H1 (cell line): ENCODE measurements at regions not wholly inside any gene's neighbourhood (a gene's known extent, or its start where the extent isn't known, plus 50 kb on each side); places are given as distances from the start of the nearest gene placed in this dataset.

Source experiments
- CTCF ChIA-PET: fragments of 300-600 bp; sonication (Branson Sonifier 250); formaldehyde crosslinking; loops from one replicate; lab custom pipeline; 2021; ENCODE audit not compliant: partially characterized antibody; lab: Charles Lee
- POLR2A ChIA-PET: fragments of 300-600 bp; sonication (Branson Sonifier 250); formaldehyde crosslinking; loops from one replicate; lab custom pipeline; 2021; ENCODE audit warnings: inconsistent platforms; ENCODE audit not compliant: partially characterized antibody; lab: Charles Lee
- DNase-seq, 2 experiments: peaks; one replicate each; pipeline versions ENCODE4 v3.0.0 to v3.0.0-alpha.2; 2010 to 2022; ENCODE audit warnings: low spot score in 2 of 2, low read depth in 1 of 2, mixed read lengths in 1 of 2
- FAIRE-seq: peaks from 2 replicates; lab custom pipeline; 2011; peaks lifted over from hg19 to GRCh38; lab: Jason Lieb, UNC
- H2AFZ ChIP-seq: 2 replicates; pipeline ENCODE4 v1.8.1; 2012; ENCODE audit warnings: low read length, inconsistent platforms
- H2AK5ac ChIP-seq: 2 replicates; pipeline ENCODE4 v1.6.1; 2013; ENCODE audit warnings: low read depth, low read length
- H2BK120ac ChIP-seq: replicated peaks from 2 replicates; pipeline ENCODE3; 2013; ENCODE audit warnings: low read depth, low read length, inconsistent platforms
- H2BK12ac ChIP-seq: 2 replicates; pipeline ENCODE4 v1.6.1; 2013; ENCODE audit warnings: low read depth, low read length
- H2BK15ac ChIP-seq: 2 replicates; pipeline ENCODE4 v1.6.1; 2013; ENCODE audit warnings: low read length
- H2BK20ac ChIP-seq: 2 replicates; pipeline ENCODE4 v1.6.1; 2013; ENCODE audit warnings: low read length
- H2BK5ac ChIP-seq: 2 replicates; pipeline ENCODE4 v1.6.1; 2013; ENCODE audit warnings: low read depth, low read length
- H3K14ac ChIP-seq: 2 replicates; pipeline ENCODE4 v1.6.1; 2013; ENCODE audit warnings: inconsistent platforms; ENCODE audit not compliant: insufficient read length
- H3K18ac ChIP-seq: 2 replicates; pipeline ENCODE4 v1.6.1; 2013; ENCODE audit warnings: low read length; ENCODE audit errors: extremely low read depth
- H3K23ac ChIP-seq: 2 replicates; pipeline ENCODE4 v1.6.1; 2013; ENCODE audit warnings: inconsistent platforms; ENCODE audit not compliant: insufficient read length
- H3K23me2 ChIP-seq: 2 replicates; pipeline ENCODE4 v1.6.1; 2013; ENCODE audit warnings: low read depth, low read length
- H3K27ac ChIP-seq: 2 replicates; pipeline ENCODE4 v1.6.1; 2011; ENCODE audit warnings: low read depth, low read length, inconsistent platforms
- H3K27me3 ChIP-seq, 4 experiments: replicated peaks in 1 of 4; 1 replicate in 1 of 4; 2 replicates in 3 of 4; pipeline versions ENCODE4 v1.6.1 to v1.8.1; 2011 to 2013; ENCODE audit warnings: low read length in 3 of 4, mild to moderate bottlenecking in 3 of 4, inconsistent platforms in 2 of 4, mixed read lengths in 2 of 4, moderate library complexity in 1 of 4; ENCODE audit not compliant: control insufficient read depth in 3 of 4, insufficient read depth in 3 of 4; ENCODE audit errors: extremely low read depth in 1 of 4
- H3K36me3 ChIP-seq, 4 experiments: 2 replicates each; pipeline versions ENCODE4 v1.6.1 to v1.8.1; 2011 to 2013; ENCODE audit warnings: mild to moderate bottlenecking in 4 of 4, low read length in 3 of 4, moderate library complexity in 2 of 4, control low read depth in 1 of 4, inconsistent platforms in 1 of 4; ENCODE audit not compliant: insufficient read depth in 4 of 4, control insufficient read depth in 2 of 4
- H3K4ac ChIP-seq: replicated peaks from 2 replicates; pipeline ENCODE3; 2013; ENCODE audit warnings: low read length, low read depth, mixed read lengths, inconsistent platforms; ENCODE audit not compliant: insufficient read length
- H3K4me1 ChIP-seq, 4 experiments: replicated peaks in 1 of 4; 1 replicate in 1 of 4; 2 replicates in 3 of 4; pipeline versions ENCODE4 v1.6.1 to v1.8.1; 2011 to 2013; ENCODE audit warnings: low read length in 3 of 4, inconsistent platforms in 2 of 4, mixed read lengths in 1 of 4; ENCODE audit not compliant: insufficient read depth in 4 of 4, control insufficient read depth in 3 of 4
- H3K4me2 ChIP-seq, 2 experiments: 2 replicates each; pipeline versions ENCODE4 v1.6.1 to v1.8.1; 2011 to 2013; ENCODE audit warnings: low read depth in 2 of 2, low read length in 2 of 2, control low read depth in 1 of 2, inconsistent platforms in 1 of 2, mild to moderate bottlenecking in 1 of 2; ENCODE audit not compliant: insufficient read depth in 1 of 2
- H3K4me3 ChIP-seq, 4 experiments: fragments of 200-600, 300-600 bp in 1 of 4; sonication (generic), shearing (Covaris generic), sonication (Bioruptor Twin) in 1 of 4; 2 replicates each; pipeline versions ENCODE4 v1.5.1 to v1.8.1; 2011 to 2016; ENCODE audit warnings: low read length in 4 of 4, low read depth in 3 of 4, control low read depth in 2 of 4, inconsistent platforms in 2 of 4, mild to moderate bottlenecking in 2 of 4, mixed read lengths in 1 of 4, moderate library complexity in 1 of 4; ENCODE audit not compliant: insufficient read depth in 2 of 4; ENCODE audit errors: extremely low read depth in 1 of 4
- H3K56ac ChIP-seq: replicated peaks from 2 replicates; pipeline ENCODE3; 2013; ENCODE audit warnings: low read depth, mild to moderate bottlenecking, mixed read lengths, low read length, inconsistent platforms; ENCODE audit not compliant: insufficient read length
- H3K79me1 ChIP-seq: 2 replicates; pipeline ENCODE4 v1.6.1; 2013; ENCODE audit warnings: low read depth, low read length, control low read depth
- H3K79me2 ChIP-seq, 2 experiments: 2 replicates each; pipeline versions ENCODE4 v1.6.1 to v1.8.1; 2012 to 2013; ENCODE audit warnings: low read length in 2 of 2, mild to moderate bottlenecking in 2 of 2, inconsistent platforms in 1 of 2; ENCODE audit not compliant: insufficient read depth in 2 of 2, control insufficient read depth in 1 of 2
- H3K9ac ChIP-seq, 4 experiments: replicated peaks in 1 of 4; 1 replicate in 1 of 4; 2 replicates in 3 of 4; pipeline versions ENCODE4 v1.6.1 to v1.8.1; 2011 to 2013; ENCODE audit warnings: low read depth in 3 of 4, low read length in 3 of 4, control low read depth in 2 of 4, mild to moderate bottlenecking in 2 of 4, moderate library complexity in 2 of 4, inconsistent platforms in 1 of 4; ENCODE audit errors: extremely low read depth in 1 of 4
- H3K9me3 ChIP-seq, 2 experiments: 2 replicates each; pipeline versions ENCODE4 v1.6.1 to v1.8.1; 2012 to 2013; ENCODE audit warnings: mild to moderate bottlenecking in 2 of 2, moderate library complexity in 2 of 2, control low read depth in 1 of 2, inconsistent platforms in 1 of 2, low read depth in 1 of 2, low read length in 1 of 2, mixed read lengths in 1 of 2; ENCODE audit not compliant: insufficient read depth in 2 of 2
- H4K20me1 ChIP-seq, 2 experiments: replicated peaks in 1 of 2; 2 replicates each; pipeline versions ENCODE3 to v1.8.1; 2011 to 2013; ENCODE audit warnings: inconsistent platforms in 2 of 2, low read length in 2 of 2, mild to moderate bottlenecking in 1 of 2; ENCODE audit not compliant: insufficient read depth in 2 of 2, control insufficient read depth in 1 of 2
- H4K5ac ChIP-seq: 2 replicates; pipeline ENCODE4 v1.6.1; 2013; ENCODE audit warnings: low read length, low read depth, mixed read lengths, inconsistent platforms; ENCODE audit not compliant: insufficient read length
- H4K8ac ChIP-seq: 2 replicates; pipeline ENCODE4 v1.8.0; 2013; ENCODE audit warnings: mild to moderate bottlenecking, moderate library complexity, low read length, inconsistent platforms; ENCODE audit not compliant: insufficient read depth; ENCODE audit errors: extremely low read depth
- H4K91ac ChIP-seq: replicated peaks from 2 replicates; pipeline ENCODE3; 2013; ENCODE audit warnings: low read length, mixed read lengths, inconsistent platforms; ENCODE audit not compliant: insufficient read length
- CREB1 ChIP-seq: IDR thresholded peaks from 2 replicates; pipeline ENCODE4 v1.6.1; 2012; ENCODE audit warnings: inconsistent platforms
- RNF2 ChIP-seq: fragments of 200-900, 300-1000 bp; sonication (generic); IDR thresholded peaks from 2 replicates; pipeline ENCODE4 v1.7.1; 2016; ENCODE audit warnings: borderline replicate concordance, low read depth, mild to moderate bottlenecking, antibody characterized with exemption, low read length; ENCODE audit not compliant: poor library complexity, severe bottlenecking; ENCODE audit errors: missing control alignments
- RXRA ChIP-seq: IDR thresholded peaks from 2 replicates; pipeline ENCODE4 v1.6.1; 2011; ENCODE audit warnings: low read depth, mild to moderate bottlenecking, low read length, moderate library complexity; ENCODE audit not compliant: insufficient read depth
- WGBS, 2 experiments: shearing (Covaris generic) in 1 of 2; methylation state at CpG; one replicate each; pipeline versions ENCODE4 v1.1.6 to v1.1.7; 2013 to 2015; ENCODE audit warnings: low lambda C conversion rate in 2 of 2, mixed read lengths in 2 of 2, inconsistent platforms in 1 of 2, low coverage in 1 of 2, missing lambda C conversion rate in 1 of 2; ENCODE audit not compliant: insufficient replicate concordance in 2 of 2, insufficient coverage in 1 of 2, insufficient read length in 1 of 2; ENCODE audit errors: extremely low coverage in 1 of 2, missing lambda C conversion rate in 1 of 2; 5-methylcytosine and 5-hydroxymethylcytosine counted together

GRCh38 chrX:16223385-16223784 lies 56.1 kb downstream of the MAGEB17 start:
- H2BK5ac ChIP-seq: no peak overlapping the region
- no peak for FAIRE-seq
- no peak for TF ChIP-seq RNF2
- no peak for TF ChIP-seq CREB1
- TF ChIP-seq RXRA: no peak

More at GRCh38 chrX:16223385-16223784, 56.1 kb downstream of the MAGEB17 start:
- H3K4ac ChIP-seq: no peak overlapping the region
- no peak overlapping the region for H3K23ac ChIP-seq
- no CpG with 5 or more reads among the region's 1 CpG for WGBS, 2 experiments
- ChIA-PET POLR2A (no interaction called here), CTCF (no interaction called here)
- no peak overlapping the region for H4K8ac ChIP-seq
- H3K79me1 ChIP-seq: no peaks in the 10 kb centered on the region
- no peaks in the 10 kb centered on the region for H3K4me1 ChIP-seq
- no peaks in the 10 kb centered on the region for H4K20me1 ChIP-seq
- no peak for DNase-seq
- H2BK12ac ChIP-seq: no peak overlapping the region
- no peak overlapping the region for H2BK120ac ChIP-seq
- no peak overlapping the region for H3K4me3 ChIP-seq
- H3K14ac ChIP-seq: no peak overlapping the region
- H2BK20ac ChIP-seq: no peak overlapping the region
- H3K79me2 ChIP-seq: no peaks in the 10 kb centered on the region
- H3K9ac ChIP-seq: no peak overlapping the region
- no peak overlapping the region for H2AK5ac ChIP-seq
- H2AFZ ChIP-seq: no peak overlapping the region
- peaks cover 9 to 14% of the 10 kb centered on the region in 2 experiments for H3K9me3 ChIP-seq
- no peaks in the 10 kb centered on the region for H3K23me2 ChIP-seq
- H3K27ac ChIP-seq: no peak overlapping the region
- H4K91ac ChIP-seq: no peak overlapping the region
- H3K4me2 ChIP-seq: no peak overlapping the region
- H3K27me3 ChIP-seq: no peaks in the 10 kb centered on the region
- H4K5ac ChIP-seq: no peak overlapping the region
- peaks cover 0 to 4% (median 0%) of the 10 kb centered on the region in 4 experiments; a peak in 2 of 8 replicates for H3K36me3 ChIP-seq
- no peak overlapping the region for H3K56ac ChIP-seq
- no peak overlapping the region for H3K18ac ChIP-seq
- H2BK15ac ChIP-seq: no peak overlapping the region
